ENCODE measurements at regions not wholly inside any gene's neighbourhood (a gene's known extent, or its start where the extent isn't known, plus 50 kb on each side); places are given as distances from the start of the nearest gene placed in this dataset.

GRCh38 chr4:24417206-24417605 lies 167.1 kb downstream of the DHX15 start:
- no peak for DNase-seq

DNA sequence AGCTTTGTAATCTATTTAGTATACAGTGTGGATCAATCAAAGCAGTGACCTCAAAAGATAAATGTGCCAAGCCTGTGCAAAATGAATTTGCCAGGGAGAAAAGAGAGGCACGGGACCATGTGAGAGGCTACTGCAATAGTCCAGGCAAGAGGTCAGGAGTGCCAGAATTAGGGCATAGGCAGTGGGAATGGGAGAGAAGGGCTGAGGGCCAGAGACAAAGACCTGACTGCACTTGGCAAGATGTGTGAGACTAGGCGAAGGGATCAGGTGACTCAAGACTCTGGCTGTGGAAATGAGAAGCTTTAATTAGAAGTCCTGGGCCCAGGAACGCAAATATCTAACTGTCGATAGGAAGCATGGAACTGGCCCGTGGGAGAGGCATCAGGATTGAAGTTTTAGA lies 168.1 kb downstream of the DHX15 start:
- DNase-seq: no peak

GRCh38 chr4:24413311-24413784 lies 171.0 kb downstream of the DHX15 start:
- no peak for DNase-seq

- DNase-seq: no peak
Observed at GRCh38 chr4:24411806-24412205, 172.5 kb downstream of the DHX15 start.

DNA sequence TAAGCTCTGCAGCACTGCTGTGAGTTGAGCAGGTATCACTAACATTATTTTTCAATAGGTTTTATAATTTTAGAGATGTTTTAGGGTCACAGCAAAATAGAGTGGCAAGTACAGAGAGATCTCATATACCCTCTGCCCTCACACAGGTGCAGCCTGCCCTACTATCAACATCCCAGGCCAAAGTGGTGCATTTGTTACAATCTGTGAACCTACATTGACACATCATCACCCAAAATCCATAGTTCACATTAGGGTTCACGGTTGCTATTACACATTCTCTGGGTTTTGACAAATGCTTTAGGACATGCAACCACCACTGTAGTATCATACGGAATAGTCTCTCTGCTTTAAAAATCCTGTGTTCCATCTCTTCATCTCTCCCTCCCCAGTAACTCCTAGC lies 173.1 kb downstream of the DHX15 start:
- DNase-seq: no peak

DNA sequence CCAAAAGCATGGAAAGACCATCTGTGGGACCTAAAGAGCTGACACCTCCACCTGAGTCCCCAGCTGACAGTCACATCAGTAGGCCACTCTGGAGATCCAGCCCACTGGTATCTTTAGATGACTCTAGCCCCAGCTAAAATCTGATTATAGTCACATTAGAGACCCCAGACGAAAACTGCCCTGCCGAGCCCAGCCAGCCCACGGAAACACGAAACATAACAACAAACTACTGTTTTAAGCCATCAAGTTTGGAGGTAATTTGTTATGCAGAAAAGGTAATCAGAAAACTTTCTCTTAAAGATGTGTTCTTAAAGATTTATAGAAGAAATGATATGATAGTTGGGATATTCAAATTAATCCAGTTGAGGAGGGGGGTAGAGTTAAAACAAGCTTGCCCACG lies 175.7 kb downstream of the DHX15 start:
- DNase-seq: no peak

GRCh38 chr4:24405926-24406325 lies 178.4 kb downstream of the DHX15 start:
- DNase-seq: no peak

DNA sequence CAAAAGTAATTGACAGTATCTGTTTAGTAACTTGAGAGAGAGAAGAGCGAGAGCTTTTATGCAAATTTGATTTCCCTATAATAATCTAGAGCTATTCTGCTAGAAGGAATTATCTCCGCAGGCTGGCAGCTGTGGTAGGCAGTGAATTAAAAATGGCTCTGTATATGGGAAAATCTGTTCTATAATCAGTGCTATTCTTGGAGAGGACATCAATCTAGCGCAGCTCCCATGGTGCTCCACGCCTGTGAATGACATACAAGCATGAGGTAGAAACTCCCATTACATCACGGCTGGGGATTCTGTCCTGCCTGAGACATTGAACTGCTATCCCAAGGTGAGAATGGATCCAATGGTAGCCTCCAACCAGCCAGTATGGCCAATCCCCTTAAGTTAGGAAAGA lies 179.0 kb downstream of the DHX15 start:
- DNase-seq: no peak

DNA sequence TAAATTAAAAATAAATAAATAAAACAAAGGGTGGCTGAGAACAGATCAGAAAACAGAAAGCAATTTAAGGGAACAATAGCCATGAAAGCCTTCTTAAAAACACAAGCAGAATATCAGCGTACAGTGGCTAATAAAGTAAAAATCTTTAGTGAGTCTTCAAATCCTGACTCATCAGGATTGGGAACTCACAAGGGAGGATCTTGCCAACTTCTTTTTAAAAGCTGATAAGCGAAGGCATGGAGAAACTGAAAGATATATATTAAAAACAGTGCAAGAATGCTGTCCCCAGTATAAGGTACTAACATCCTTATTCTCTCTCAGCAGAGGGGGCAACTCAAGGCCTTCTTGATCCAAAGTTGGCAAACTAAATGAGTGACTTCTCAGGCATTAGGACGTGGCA lies 180.1 kb downstream of the DHX15 start:
- no peak for DNase-seq

- DNase-seq: no peak
Observed at GRCh38 chr4:24403265-24403664, 181.1 kb downstream of the DHX15 start.

DNA sequence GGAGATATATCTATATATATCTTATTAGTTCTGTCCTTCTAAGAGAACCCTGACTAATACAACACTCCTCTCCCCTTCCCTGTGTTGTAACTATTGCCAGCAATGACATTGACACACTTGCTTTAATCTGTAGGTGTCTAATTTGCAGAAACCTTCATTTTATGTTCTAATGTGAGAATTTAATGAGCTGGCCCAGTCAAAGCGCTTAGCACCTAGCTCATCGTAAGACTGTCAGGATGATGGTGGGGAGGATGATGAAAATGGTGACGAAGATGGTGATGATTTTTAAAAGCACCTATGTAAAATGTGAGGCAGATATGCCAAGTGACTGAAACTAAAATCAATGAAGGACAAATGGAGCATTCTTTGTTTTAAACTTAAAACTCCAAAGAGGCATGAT lies 183.8 kb downstream of the DHX15 start:
- no peak for DNase-seq

- no peak for DNase-seq
Observed at GRCh38 chr4:24396988-24397387, 187.4 kb downstream of the DHX15 start.

GRCh38 chr4:24395937-24396336 lies 188.4 kb downstream of the DHX15 start:
- no peak for DNase-seq

- peak; percentile 58 for DNase-seq
Observed at GRCh38 chr4:24394041-24394440, 190.3 kb downstream of the DHX15 start.

- DNase-seq: no peak
Observed at GRCh38 chr4:24392613-24393012, 191.7 kb downstream of the DHX15 start.

DNA sequence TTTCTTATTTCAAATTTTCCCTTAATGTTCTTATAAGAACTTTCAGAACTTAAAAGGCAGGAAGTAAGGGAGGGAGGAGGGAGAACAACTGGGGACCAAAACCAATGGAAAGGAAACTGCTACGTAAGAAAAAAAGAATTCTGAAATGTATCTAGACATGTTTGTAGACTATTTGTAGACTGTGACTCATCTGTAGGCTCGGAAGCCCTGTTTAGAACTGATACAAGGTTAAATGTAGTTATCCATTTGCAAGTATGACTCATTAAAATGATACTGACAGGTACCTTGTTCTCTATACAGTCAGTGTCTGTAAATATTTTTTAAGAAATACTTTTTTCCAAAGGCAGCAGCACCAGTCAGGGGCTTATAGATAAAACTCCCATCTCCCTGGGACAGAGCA lies 202.0 kb downstream of the DHX15 start:
- DNase-seq: peak; percentile 49

DNA sequence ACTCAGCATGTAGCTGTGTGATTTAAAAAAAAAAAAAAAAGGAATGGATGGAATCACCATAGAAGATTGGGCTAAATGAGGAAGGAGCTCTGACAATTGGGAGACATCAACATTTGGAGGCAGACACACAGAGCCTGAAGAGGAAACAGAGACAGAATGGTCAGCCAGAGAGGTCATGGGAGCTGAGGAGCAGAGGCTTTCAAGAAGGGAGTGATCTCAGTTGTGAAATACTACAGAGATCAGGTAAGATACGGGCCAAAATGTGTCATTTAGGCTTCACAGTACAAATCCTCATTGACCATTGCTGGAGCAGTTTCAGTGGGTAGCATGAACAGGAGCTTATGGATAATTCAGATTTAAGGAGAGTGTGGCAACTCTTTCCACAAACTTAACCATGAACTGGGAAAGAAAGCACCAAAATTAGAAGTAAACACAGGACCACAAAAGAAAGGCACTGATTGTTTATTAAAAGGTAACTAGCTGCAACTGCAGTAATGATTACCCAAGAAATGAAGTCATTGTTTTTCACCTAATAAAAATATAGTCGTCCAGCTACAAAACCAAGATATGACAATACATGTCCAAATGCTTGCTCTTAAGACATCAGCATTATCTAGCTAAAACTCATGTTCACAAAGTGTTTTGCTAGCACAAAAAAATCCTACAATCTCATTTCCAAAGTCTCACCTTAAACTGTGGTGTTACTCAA lies 203.2 kb downstream of the DHX15 start:
- no peak for DNase-seq

- DNase-seq: no peak
Observed at GRCh38 chr4:24373704-24374103, 210.7 kb downstream of the DHX15 start.

DNA sequence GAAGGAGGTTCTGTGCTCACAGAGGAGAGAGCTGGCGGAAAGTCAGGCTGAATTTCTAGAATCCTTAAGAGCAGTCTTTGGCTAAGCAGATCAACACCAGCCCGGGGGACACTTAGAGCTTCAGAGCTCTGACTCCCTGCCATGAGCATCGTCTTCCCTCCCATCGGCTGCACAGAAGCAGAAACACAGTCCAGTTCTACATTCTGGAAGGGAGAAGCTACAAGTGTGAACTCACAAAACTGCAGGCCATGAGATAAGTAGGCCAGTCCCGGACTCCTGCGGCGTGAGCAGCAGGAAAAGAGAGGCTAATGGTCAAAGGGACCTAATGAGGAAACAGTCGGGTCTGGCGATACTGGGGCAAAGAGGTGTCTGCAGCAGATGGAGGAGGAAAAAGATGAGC lies 211.5 kb downstream of the DHX15 start:
- DNase-seq: no peak

DNA sequence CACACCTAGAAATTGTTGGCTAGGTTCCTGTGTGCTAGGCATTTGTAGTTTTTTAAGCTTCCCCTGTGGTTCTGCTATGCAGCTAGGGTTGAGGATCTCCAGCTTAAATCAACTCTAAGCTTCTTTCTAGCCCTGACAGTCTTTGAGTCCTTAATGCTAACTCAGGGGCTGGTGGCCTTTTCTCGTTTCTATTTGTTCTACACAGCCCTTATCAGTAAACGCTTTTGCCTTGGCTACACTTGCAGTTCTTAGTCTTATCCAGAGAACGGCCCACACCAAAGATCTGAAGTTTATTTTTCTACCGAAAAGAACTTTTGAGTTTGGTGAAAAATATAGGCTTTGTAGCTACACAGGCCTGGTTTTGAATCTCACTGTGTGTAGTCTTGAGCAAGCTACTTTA lies 212.0 kb downstream of the DHX15 start:
- DNase-seq: no peak

GRCh38 chr4:24370421-24370820 lies 213.9 kb downstream of the DHX15 start:
- no peak for DNase-seq

- no peak for DNase-seq
Observed at GRCh38 chr4:24369507-24370029, 214.8 kb downstream of the DHX15 start.

DNA sequence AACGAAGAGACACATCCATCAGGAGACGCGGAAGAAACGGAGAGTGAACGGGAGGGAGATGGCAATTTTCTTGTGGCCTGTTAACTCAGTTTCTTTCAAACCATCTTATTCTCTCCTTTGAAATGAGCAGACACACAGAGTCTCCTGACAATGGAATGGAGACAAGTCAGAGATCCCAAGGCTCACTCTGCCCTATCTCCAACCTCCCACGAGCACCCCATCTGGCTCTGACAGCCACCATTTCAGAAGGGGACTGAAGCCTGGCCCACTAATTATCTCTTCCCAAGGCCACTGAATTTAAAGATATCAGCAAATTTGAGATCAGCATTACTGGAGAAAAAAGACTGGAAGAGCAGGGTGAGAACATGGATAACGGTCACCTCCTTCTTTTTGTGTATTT lies 215.6 kb downstream of the DHX15 start:
- DNase-seq: no peak

- no peak for DNase-seq
Observed at GRCh38 chr4:24364852-24365251, 219.5 kb downstream of the DHX15 start.

GRCh38 chr4:24364249-24364648 lies 220.1 kb downstream of the DHX15 start:
- no peak for DNase-seq
